C4-2B (cell line): ENCODE measurements at regions not wholly inside any gene's neighbourhood (a gene's known extent, or its start where the extent isn't known, plus 50 kb on each side); places are given as distances from the start of the nearest gene placed in this dataset.

ENCODE experiments used
- H3K27ac ChIP-seq: fragments of 450-650 bp; 2 replicates; pipeline ENCODE4 v1.5.1; 2017
- ZFX ChIP-seq: fragments of 450-650 bp; IDR thresholded peaks from 2 replicates; pipeline ENCODE4 v1.6.1; 2017
- TF ChIP-seq, protein P1 (sequence below): fragments of 450-650 bp; conservative IDR thresholded peaks from 2 replicates; pipeline ENCODE4 v1.5.1; 2017; ENCODE audit warnings: mild to moderate bottlenecking

DNA sequence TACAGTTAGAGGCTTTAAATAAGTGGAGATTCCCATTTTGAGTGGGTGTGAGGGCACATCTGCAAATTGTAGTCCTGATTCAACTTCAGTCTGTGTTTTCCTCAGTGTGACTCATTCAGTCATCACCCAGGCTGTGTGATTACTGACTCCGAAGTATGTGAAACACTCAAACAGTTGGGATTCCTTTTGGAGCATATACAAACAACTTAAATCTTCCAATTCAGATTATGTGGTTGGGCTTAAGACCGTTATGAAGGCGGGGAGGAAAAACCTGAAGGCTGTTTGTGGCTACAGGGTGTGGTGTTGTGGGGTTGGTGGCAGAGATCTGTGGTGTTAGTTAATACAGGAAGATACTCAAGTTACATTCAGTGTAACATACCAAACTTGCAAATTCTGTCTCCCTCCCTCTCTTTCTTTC, 259.7 kb upstream of the FERD3L start:
- no peak overlapping the region for H3K27ac ChIP-seq
- TF ChIP-seq, protein P1, sequence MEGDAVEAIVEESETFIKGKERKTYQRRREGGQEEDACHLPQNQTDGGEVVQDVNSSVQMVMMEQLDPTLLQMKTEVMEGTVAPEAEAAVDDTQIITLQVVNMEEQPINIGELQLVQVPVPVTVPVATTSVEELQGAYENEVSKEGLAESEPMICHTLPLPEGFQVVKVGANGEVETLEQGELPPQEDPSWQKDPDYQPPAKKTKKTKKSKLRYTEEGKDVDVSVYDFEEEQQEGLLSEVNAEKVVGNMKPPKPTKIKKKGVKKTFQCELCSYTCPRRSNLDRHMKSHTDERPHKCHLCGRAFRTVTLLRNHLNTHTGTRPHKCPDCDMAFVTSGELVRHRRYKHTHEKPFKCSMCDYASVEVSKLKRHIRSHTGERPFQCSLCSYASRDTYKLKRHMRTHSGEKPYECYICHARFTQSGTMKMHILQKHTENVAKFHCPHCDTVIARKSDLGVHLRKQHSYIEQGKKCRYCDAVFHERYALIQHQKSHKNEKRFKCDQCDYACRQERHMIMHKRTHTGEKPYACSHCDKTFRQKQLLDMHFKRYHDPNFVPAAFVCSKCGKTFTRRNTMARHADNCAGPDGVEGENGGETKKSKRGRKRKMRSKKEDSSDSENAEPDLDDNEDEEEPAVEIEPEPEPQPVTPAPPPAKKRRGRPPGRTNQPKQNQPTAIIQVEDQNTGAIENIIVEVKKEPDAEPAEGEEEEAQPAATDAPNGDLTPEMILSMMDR = no peak
- TF ChIP-seq ZFX = no peak

DNA sequence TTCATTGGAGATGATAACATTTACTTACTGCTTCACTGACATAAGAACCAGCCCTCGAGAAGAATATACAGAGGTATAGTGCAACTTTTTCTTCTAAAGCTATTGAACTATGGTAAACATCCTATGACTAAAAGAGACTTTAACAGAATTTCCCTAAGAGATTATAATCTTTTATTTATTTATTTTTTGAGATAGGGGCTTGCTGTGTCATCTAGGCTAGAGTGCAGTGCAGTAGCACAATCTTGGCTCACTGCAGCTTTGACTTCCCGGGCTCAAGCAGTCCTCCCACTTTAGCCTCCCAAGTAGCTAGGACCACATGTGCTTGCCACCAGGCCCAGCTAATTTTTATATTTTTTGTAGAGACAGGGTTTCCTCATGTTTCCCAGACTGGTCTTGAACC, 258.5 kb upstream of the FERD3L start:
- TF ChIP-seq, protein P1 = no peak
- TF ChIP-seq ZFX = no peak
- H3K27ac ChIP-seq = no peak overlapping the region

DNA sequence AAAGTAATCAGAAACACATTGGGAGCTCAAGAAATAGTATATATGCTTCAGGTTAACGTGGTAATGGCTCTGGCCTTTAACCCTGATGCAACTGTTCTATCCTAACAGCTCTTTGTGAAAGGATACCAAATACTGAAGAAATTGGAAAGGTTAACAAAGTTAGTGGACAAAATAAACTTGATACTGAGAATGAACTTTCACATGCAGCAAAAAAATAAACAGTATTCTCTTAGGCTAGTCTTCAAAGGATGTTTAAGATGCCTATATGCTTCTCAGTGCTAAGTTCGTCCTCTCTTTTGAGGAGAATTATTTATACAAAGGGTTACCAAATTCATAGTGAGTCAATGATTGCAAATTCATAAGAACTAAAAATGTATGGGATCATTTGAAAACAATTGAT, 256.2 kb upstream of the FERD3L start:
- no peak overlapping the region for H3K27ac ChIP-seq
- no peak for TF ChIP-seq ZFX
- TF ChIP-seq, protein P1 = no peak

DNA sequence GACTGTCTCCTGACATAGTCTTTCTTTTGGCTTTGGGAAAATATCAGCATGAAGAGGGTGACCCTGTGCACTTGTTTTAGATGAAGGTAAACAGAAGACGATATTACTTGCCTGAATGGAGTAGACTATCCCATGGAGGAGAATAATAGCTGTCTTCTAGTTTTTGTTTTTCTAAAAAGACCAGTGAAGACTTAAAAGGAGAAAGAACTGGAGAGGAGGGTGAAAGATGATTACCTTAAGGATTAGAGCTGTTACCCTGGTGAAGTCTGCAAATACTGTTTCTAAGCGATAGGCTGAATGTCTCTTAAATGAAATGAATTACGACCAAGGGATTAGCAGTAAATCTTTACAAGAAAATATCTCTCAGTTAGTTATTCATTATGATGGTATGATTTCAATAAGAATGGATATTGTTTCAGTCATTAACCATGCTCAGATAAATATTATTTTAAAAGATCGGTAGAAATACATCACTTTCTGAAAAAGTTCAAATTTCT, 255.6 kb upstream of the FERD3L start:
- no peak overlapping the region for H3K27ac ChIP-seq
- TF ChIP-seq ZFX = no peak
- TF ChIP-seq, protein P1 = no peak

DNA sequence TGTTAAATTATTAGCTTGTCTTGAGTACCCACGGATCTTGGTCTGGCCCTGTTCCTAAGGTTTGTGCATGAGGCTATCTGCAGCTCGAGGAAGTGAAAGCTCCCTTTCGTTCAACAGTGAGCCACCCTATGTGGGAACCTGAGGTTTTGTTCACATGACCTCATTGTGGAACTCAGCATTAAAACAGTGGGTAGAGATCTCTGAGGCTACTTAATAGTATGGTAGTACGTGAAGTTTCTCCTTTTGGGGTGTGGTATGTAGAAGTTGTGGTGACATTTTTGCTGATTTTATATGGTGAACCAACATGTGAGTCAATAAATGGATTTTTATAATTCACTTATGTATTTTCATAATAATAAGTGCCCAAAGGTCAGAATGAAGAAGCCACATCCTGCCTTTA, 252.7 kb upstream of the FERD3L start:
- TF ChIP-seq ZFX = no peak
- TF ChIP-seq, protein P1 = no peak
- H3K27ac ChIP-seq = no peak overlapping the region

DNA sequence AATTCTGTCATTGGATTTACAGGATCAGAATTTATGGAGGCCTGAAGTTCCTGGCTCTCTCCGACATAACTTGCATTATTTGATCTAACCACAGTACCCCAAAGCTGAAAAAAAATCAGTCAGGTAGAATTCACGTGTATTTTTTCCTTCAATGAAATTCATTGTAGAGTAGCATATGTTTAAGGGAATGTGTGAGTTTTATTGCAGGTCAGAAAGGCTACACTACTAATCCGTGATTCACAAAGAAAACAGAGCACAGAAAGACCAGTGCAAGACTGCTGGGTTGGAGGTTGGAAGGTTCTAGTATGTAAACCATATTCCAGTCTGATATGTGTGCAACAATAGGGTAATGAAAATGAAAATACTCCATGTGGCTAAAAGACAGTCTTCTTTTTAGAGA, 247.0 kb upstream of the FERD3L start:
- TF ChIP-seq, protein P1 = no peak
- no peak for TF ChIP-seq ZFX

DNA sequence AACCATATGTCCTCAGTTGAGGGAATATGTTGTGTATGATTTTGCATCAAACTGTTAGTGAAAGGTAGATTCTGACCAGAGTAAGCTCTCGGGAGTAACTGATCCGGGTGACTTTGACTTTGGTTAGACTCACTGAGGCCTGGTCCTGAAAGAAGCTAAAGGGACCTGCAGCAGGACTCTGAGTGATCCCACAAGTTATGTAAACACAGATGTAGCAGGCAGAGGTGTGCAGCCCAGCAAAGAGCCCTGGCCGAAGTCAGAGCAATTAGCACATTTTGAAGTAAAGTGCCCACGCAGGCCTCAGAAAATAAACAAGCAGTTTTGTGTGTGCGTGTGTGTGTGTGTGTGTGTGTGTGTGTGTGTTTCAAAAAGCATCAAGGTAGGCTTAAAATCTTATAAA, 245.6 kb upstream of the FERD3L start:
- TF ChIP-seq, protein P1 = no peak
- no peak for TF ChIP-seq ZFX

More for the DNA sequence above, 247.0 kb upstream of the FERD3L start:
- no peak overlapping the region for H3K27ac ChIP-seq

More for the DNA sequence above, 245.6 kb upstream of the FERD3L start:
- no peak overlapping the region for H3K27ac ChIP-seq
